Effector CD4-positive, alpha-beta T cell (primary cell): ENCODE measurements at regions not wholly inside any gene's neighbourhood (a gene's known extent, or its start where the extent isn't known, plus 50 kb on each side); places are given as distances from the start of the nearest gene placed in this dataset.
"Not testable (repeated sequence)": the region's sequence is repeated elsewhere in the genome, so short reads cannot be mapped to it uniquely, and the experiment has no call there.

ENCODE experiments used
- DNase-seq: peaks from one replicate; pipeline ENCODE4 v3.0.0-alpha.2; 2020

DNA sequence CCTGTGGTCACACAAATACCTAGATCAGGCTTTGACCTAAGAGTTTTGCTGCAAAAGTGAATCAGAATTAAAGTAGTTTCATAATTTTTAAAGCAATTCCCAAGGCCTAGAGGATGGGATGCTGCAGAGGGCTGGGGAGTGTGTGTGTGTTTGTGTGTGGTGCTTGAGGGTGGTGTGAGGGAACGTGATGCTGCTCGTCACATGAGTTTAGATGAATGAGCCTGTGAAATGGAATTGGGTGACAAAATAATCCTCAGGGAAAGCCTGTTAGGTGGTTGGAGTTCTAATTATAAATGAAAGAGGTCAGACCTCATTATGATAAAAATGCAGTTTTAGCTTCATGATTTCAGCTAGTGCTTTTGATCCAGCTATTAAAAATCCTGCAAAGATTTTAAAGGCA lies 87.5 kb upstream of the TMEM170B start:
- DNase-seq = no peak

DNA sequence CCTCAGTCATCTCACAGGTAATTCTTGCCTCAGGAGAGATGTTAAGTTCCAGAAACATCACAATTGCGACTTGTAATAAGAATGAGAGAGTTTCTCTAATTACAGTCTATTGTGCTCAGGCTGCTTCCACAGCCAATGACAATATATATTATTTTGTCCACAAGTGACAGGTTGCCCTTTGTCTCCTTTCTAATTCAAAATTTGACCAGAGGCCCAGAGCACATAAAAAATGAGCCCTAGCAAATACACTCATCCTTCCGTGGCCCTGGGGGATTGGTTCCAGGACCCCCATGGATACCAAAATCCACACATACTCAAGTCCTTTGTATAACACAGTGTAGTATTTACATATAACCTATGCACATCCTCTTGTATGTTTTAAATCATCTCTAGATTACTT lies 88.1 kb upstream of the TMEM170B start:
- no peak for DNase-seq

DNA sequence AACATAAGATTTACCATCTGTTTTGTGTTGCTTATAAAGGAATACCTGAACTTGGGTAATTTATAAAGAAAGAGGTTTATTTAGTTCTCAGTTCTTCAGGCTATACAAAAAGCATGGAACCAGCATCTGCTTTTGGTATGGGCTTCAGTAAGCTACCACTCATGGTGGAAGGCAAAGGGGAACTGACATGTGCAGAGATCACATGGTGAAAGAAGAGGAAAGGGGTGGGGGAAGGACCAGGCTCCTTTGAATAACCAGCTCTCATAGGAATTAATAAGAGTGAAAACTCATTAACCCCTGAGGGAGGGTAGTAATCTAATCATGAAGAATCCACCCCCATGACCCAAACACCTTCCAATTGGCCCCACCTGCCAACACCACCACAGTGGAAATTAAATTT lies 89.5 kb upstream of the TMEM170B start:
- DNase-seq = no peak

DNA sequence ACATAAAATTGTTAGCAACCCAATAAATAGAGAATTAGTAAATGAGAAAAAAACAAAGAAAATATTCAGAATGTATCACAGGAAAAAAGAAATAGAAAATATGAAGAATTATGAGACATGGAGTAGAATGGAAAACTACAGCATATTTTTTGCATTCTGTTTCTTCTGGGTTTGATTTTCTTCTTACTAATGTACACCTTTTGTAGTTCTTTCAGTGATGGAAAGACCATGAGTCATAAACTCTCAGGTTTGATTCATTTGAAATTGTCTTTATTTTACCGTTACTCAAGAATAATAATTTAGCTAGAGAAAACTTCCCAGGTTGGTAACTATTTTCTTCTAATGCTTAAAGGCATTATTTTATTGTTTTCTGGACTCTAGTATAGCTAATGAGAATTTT lies 90.3 kb upstream of the TMEM170B start:
- DNase-seq = no peak

DNA sequence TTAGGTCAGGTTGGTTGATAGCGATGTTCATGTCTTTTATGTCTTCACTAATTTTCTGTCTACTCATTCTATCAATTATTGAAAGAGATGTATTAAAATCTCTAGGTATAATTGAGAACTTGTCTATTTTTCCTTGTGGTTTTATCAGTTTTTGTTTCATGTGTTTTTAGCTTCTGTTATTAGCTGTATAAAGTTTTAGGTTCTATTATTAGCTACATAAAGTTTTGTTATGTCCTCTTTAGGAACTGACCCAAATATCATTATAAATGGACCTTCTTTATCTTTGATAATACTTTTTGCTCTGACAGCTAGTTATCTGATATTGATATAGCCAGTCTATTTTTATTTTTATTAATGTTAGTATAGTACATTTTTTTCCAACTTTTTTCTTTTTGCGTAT lies 92.4 kb upstream of the TMEM170B start:
- no peak for DNase-seq

DNA sequence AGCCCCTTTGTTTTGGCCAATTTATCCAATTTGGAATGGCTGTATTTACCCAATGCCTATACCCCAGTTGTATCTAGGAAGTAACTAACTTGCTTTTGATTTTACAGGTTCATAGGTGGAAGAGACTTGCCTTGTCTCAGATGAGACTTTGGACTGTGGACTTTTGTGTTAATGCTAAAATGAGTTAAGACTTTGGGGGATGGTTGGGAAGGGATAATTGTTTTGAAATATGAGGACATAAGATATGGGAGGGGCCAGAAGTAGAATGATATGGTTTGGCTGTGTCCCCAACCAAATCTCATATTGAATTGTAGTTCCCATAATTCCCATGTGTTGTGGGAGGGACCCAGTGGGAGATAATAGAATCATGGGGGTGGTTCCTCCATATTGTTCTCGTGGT lies 94.4 kb upstream of the TMEM170B start:
- DNase-seq = not testable (repeated sequence)

DNA sequence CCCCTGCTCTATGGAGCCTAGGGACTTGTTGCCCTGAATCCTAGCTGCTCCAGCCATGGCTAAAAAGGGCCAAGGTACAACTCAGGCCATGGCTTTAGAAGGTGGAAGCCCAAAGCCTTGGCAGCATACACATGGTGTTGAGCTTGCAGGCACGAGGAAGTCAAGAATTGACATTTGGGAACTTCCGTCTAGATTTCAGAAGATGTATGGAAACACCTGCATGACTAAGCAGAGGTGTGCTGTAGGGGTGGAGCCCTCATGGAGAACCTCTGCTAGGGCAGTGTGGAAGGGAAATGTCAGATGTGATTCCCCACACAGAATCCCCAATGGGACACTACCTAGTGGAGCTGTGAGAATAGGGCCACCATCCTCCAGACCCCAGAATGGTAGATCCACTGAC lies 95.1 kb upstream of the TMEM170B start:
- no peak for DNase-seq

DNA sequence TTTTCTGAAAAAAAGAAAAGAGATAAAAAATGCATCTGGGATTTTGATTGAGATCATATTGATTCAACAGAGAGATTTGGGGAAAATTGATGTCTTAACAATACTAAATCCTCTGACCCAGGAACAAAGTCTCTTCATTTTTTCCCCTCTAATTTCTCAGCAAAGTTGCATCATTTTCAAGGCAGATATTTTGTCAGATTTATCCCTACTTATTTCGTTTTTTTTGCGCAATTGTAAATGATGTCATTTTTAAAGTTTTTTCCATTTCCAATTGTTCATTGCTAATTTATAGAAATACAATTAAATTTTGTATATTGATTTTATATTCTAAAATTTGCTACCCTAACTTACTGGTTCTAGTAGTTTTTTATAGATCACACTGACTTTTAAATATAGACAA lies 97.7 kb upstream of the TMEM170B start:
- no peak for DNase-seq

DNA sequence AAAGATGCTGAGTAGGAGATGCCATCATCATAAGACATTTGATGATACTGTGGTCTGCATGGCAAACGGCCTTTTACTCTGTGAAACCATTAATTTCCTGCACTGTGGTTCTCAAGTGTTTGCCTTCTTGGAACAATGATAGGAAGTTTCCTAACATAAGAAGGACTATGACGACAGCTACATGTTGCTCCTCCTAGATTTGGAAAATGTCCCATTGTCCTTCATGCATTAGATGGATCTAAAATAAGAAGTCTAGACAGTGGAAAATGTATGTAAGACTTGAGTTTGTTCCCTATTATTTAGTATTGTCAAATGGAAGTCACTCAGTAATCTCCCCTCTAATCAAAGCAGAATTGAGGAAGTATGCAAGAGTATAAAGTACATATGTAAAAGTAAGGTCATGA lies 98.5 kb upstream of the TMEM170B start:
- DNase-seq = no peak

DNA sequence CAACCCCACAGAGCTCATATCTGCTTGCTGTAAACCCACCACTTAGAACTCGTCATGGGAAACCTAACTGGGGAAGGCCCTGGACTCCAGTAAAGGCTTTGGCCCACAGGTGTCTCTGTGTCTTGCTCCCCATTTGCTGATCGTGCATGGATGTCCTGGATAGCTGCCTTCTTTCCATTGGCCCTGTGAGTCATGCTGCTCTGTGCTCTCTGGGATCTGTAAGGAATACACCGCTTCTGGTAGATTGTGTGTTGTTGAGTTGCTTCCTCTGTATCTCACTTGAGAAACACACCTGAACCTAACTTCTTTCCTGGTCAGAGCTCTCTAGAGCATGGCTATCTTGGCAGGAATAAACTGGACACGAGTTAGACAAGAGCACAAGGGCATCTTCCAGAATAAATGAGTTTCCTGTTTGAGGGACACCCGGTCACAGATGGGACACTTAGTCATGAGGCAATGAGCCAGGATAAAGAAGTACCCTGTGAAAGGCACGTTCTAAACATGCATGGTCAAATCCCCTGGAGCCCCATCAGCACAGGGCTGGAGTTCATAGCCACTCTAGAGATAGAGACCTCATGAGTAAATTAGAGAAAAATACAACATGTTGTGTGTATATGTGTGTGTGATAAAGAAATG lies 99.6 kb upstream of the TMEM170B start:
- no peak for DNase-seq

DNA sequence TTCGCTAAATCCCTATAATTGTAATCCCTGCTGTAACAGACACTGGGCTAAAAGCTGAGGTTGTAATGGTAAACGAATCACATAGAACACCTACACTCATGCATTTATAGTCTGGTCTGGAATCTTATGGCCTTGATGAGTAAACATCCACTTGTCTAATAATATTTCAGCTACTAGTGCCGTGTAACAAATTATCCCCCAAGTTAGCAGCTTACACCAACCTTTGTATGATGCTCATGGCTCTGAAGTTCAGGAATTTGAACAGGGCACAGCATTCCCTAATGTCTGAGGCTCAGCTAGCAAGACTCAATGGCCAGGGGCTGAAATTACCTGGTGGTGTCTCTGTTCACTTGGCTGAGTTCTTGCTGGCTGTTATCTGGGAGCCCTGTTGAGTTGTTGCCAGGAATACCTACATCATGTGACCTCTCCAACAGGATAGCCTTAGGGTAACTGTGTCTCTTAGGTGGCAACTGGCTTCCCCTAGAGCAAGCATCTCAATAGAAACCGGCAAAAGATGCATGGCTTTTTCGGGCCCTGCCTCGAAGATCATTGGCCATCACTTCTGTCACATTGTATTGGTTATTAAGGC lies 100.9 kb upstream of the TMEM170B start:
- DNase-seq = no peak

DNA sequence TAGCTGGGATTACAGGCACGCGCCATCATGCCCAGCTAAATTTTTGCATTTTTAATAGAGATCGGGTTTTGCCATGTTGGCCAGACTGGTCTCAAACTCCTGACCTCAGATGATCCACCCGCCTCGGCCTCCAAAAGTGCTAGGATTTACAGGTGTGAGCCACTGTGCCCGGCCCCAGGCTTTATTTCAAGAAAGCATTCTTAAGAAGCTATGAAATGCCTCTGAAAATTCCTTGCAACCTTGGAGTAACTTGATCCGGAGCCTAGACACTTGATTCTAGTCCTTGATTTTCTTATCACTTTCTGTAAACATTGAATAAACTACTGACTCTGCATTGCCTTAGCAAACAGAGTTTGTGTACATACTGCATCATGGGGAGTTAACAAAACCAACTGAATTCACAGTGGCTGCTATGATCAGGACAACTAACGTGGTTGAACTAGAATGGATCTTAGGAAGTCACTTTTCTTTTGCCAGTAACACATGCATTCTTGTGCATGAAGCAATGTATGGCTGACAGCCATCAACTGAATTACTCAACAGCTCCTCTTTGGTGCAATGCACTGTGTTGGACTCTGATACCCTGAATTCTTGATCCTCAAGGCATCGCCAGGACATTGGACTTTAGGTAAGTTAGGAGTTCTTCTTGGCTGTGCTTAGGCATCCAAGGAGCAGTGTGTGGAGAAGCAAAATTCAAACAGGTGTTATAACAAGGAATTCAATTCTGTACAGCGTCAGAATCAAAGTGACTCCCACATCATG lies 102.8 kb upstream of the TMEM170B start:
- DNase-seq = no peak

DNA sequence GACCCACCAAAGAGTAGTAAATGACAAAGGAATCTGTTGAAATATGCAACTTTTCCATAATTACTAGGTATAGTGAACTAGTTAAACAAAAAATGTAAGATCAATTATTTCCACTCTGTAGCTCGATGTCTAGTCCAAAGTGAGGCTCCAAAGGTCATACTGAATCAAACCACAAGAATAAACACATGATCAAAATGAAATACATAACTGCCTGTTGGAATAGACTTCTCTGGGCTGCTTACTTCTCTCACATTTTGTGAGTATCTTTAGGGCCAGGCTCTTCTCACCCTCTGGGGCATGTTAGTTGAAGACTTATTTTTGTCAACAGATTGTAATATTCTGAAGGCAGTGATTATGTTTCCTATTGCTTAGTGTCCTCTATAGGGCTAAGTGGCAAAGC lies 103.7 kb upstream of the TMEM170B start:
- DNase-seq = no peak

DNA sequence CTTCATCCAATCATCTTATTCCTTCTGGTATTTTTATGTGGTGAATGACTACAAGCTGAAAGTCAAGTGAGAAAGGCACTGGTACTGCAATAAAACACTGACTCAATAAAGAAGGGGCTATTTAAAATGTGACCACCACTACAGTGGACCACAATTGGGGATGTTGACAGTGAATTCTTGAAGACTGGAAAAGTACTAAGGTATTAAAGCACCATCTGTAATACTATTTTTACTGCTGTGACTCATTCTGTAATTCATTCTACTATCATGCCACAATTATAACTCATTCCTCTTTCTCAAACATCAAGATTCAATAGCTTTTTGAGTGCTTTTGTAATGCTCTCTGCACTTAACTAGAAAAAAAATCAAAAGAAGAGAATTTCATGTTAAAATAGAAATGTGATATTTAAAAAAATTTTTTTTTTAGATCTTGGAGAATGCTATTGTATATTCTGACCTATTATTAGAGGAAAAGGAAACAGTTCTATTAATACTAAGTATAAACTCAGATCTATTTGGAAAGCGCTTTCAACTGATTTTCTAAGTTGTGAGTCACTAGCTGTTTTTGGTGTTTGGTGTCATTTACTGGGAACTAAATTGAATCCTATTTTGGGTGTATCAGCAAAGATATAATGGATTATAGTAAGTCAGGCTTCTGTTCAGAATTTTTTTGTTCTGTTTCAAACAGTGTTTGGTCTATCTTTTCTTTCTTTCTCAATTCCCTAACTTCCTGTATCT lies 104.7 kb upstream of the TMEM170B start:
- DNase-seq = no peak

DNA sequence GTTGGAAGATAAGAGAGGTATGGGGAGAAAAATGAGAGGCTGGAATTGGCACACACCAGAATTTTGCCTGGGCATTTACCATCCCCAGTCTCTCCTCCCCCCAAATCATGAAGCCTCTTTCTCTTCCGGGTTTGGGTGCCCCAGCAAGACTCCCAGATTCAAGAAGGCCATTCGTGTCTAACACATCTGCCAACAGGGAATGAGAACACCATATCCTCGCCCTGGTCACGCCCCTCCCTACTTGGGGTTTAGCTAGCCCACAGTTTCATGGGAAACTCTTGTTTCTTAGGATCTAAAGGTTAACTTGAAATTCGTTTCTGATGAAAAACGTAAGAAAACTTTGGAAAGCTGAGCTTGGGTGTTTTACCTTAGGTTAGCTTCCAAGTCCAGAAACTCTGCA lies 105.5 kb upstream of the TMEM170B start:
- no peak for DNase-seq

DNA sequence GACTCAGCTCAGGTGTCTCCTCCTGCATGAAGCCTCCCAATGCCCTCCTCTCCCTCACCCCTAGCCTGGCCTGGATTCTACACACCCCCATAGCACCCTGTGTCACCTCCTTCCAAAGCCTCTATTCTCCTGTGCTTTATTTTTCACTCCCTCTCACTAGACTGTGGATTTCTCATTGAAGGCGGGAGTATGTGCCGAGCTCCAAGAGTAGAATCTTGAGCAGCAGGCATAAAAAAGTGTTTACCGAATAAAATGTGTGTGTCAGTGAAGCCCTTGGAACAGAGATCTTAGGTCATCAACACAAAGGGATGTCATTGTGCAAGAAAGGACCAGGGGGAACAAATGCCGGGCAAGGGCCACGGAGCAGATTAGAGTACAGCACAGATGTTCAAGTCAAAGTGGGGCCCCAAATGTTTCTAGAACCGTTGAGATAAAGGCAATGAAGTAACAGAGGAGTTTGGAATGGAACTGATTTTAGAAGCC lies 106.1 kb upstream of the TMEM170B start:
- no peak for DNase-seq

DNA sequence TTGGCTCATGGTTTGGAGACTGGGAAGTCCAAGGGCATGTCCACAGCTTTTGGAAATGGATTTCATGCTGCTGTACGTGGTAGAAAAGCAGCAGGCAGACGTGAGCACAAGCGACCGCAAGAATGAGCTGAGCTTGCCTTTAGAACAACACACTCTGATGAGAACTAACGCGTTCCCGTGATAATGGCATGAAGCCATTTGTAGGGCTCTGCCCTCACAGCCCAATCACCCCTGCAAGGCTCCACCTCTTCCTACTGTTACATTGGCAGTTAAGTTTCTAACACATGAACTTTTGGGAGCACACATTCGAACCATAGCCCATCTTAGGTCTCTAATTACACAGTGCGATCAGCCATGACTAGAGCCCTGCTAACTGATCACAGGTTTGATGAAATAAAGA lies 107.5 kb upstream of the TMEM170B start:
- no peak for DNase-seq

DNA sequence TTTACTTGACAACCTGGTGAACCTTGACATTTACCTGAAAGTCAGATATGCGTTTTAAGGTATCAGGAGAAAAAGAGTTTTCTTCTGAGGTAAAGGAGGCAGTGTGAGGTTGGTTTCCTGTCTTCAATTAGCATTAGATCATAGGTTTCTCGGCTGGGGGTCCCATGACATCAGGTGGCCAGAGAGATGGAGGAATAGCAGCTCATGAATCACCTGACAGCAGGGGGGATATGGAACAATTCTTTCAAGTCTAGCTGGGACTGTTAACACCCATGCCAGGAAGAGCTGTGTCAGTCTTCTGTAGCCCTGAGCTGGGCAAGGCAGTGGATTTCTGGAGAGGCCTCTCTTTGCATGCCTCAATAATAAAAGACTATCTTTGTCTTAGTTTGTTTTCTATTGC lies 108.0 kb upstream of the TMEM170B start:
- no peak for DNase-seq

DNA sequence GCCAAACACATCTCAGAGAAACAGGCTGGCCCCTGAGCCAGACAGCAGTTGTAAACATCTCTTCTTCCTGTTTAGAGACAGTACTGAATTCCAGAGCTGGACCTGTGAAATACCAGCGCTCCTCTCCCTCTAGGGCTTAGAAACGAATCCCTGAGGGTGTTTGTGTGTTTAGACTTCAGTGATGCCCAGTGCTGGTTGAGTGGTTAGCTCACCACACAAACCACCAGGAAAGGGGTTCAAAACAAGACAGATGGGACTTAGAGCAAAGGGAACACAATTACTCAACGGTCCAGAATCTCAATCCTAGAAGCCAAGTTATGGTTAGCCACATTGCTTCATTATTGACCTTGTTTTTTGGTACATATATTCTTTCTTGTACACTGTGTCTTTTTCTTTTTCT lies 108.7 kb upstream of the TMEM170B start:
- no peak for DNase-seq

DNA sequence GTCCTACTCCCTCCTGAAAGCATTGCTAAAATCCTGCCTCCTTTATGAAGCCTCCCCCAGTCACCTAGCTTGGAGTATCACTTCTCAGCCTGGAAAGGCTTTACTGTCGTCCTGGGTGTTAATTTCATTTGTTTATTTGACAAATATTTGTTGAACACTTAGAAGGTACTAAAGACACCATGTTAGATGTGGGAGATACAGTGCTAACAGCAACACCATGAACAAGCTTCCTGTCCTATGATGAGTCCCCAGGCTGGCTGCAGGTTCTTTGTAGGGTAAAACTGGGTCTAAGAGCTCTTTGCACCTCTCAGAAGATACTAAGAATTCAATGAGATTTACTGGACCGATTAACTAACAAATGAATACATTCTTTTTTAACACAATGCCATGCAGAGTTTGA lies 109.2 kb upstream of the TMEM170B start:
- no peak for DNase-seq

DNA sequence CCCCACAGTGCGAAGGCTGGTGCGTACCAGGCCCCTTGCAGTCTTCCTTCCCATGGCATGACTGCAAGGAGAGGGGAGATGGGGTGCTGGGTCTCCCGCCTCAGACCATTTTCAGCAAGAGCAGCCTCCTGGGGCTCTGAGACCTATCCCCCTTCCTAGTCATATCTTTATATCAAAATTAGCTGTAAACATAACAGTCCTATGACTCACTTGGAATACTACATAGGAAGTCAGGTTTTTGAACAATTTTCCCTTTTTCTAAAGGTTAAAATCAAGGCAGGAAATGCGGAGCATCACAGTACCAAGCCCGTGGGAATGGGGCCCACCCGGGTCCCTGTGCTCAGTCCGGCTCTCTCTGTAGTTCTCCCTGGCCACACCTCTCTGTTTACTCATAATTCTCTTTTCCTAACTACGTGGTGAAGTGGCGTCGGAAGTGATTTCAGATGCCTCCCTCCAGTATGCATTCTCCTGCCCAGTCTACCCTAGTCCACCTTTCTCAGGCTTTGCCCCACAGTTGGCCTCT lies 109.8 kb upstream of the TMEM170B start:
- no peak for DNase-seq

DNA sequence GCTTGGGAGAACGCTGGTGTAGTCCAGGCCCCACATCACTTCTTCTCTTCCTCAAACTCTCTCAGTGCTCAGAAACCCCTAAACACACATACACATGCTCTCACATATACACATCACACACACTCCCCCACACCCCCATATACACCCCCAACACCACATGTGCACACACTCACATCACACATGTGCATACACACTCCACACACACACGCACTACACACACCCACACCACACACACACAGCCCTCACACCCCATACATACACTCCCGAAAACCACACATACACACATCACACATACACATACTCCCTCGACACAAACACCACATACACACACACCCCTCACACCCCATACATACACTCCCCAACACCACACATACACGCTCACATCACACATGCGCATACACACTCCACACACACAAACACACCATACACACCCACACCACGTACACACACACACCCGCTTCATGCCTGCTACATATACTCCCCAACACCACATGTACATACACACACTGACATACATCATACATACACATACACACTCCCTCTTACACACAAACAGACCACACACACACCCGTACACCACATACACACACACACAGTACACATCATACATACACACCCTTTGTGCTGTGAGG lies 110.3 kb upstream of the TMEM170B start:
- no peak for DNase-seq

DNA sequence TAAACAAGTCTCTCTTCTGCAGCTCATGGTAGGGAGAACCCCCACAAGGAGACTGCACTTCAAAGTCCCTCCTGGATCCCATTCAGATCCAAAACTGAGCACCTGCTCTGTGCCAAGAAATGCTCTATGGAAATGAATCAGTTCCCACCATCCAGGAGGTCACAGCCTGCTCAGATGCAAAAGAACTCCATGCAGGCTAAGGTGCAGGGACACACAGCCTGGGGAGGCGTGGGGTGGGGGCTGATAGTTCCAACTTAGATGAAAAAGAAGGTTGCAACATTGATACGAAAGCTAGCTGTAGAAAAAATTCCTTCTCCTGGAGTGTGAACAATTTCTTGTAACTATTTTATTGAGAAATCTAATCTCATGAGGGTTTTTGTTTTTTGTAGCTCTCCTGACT lies 111.0 kb upstream of the TMEM170B start:
- DNase-seq = no peak
